NOMO-1 (cell line): ENCODE measurements at regions not wholly inside any gene's neighbourhood (a gene's known extent, or its start where the extent isn't known, plus 50 kb on each side); places are given as distances from the start of the nearest gene placed in this dataset.

Experiments used
- DNase-seq, 2 experiments: peaks; one replicate each; lab custom pipeline; 2025; ENCODE audit not compliant: unreplicated experiment in 2 of 2; lab: John Stamatoyannopoulos, UW

DNA sequence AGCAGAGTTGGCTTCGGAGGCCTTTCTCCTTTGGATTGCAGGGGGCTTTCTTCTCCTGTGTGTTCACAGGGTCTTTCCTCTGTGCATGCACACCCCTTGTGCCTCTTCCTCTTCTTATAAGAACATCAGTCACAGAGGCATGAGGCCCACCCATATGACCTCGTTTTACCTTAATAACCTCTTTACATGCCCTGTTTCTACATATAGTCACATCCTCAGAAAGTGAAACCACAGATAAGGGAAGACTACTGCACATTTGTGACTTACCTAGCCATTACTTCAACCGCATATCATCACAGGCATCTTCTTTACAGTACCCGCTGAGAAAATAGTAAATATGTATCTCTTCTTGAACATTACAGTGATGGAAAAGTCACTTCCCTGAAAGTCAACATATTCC lies 204.9 kb upstream of the TARS1 start:
- peak in 1 of 2 experiments; percentile 24 for DNase-seq

DNA sequence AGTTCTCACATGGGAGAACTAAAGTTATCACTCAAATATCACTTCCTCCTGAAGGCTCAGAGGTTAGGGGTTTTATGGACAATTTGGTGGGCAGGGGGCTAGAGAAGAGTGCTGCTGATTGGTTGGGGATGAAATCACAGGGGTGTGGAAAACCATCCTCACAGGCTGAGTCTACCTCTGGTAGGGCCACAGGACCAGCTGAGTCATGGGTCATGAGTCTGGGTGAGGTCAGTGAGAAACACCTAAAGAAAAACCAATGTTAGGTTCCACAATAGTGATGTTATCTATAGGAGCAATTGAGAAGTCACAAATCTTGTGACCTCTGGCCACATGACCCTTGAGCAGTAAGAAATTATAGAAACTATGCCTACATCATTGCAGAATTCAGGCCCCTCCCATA lies 203.3 kb upstream of the TARS1 start:
- DNase-seq: no peak

DNA sequence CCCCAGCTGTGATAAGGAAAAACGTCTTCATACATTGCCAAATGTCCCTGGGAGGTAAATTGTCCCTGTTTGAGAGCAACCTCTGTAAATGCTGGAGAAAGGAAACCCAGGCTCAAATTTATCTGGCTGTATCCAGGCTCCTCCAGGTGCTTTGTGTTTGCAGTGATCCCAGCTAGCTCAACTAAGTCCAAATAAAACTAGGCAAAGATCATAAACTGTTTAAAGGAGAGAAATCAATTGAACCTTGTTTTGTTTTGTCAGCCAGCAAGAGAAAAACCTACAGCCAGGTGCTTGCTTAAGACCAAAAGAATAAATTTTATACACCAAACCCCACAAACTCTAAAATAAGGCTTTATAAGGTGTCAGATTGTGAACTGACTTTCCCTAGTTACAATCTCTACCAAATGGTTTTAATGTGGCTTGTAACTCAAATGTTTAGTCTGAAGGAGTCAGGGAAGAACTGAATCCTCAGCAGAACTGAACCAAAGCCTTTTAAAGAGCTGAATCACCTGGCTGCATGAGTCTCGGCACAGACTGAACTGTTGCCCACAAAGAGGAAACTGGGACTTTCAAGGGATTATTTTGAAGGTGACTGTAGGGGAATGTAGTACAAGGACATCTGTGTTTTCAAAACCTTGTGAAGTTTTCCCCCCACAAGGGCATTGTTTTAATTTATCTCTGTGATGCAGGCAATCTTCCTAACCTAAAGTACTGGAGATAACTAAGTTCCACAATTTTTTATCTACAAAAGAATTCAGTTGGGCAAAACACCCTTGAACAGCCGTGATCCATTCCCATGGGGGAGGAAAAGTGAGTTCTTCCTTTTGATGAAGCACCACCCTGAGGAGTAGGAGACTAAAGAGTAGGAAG lies 201.7 kb upstream of the TARS1 start:
- DNase-seq: no peak

DNA sequence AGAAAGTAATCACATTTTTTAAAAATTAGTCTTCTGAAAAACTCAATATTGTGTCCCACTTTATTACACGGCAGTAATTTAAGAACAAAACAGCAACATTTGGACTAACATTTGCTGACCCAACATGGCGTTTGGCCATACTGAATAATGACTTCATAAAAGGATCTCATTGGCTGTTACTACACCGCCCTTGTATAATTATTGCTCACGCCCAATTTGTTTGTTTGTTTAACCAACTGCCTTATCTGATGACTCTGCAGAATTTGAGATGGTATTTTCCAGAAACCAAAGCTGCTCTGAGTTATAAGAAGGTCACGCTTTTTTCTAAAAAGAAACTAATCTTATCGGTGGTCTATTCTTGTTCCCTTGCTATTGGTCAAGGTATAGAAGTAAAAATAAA lies 200.2 kb upstream of the TARS1 start:
- DNase-seq: no peak

DNA sequence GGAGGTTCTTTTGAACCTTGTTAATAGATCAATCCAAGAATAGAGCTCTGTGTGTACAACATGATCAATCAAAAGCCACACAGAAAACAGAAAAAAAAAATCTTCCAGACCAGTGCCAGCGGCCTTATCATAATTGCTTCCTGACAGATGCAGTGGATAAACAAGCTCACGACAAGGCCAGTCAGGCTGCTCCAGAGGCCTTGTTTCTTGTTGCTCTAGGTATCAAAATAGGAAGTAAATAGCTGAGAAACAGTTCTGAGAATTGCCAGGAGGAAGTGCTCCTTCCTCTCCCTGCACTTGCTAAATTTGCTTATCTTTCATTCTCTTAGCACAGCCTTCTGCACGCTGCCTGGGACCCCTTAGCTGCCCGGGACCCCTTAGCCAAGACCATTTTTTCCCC lies 199.0 kb upstream of the TARS1 start:
- peak; percentile 69 to 97 for DNase-seq

DNA sequence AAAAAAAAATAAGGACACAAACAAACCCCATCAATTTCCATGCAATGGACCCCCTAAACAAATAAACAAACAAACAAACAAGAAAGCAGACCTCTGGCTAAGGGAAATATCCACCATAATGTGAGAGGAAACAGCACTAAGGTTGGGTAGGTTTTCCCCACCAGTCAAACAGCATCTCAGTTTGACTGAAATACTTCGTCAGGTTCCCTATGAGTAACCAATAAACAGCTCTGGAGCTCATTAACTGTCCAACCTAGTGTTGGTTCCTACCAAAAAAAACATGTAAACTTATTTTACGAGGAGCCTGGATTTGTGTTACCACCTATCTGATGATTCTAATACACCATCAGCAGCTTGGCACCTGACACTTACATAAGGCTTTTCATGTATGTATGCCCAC lies 198.5 kb upstream of the TARS1 start:
- DNase-seq: no peak

DNA sequence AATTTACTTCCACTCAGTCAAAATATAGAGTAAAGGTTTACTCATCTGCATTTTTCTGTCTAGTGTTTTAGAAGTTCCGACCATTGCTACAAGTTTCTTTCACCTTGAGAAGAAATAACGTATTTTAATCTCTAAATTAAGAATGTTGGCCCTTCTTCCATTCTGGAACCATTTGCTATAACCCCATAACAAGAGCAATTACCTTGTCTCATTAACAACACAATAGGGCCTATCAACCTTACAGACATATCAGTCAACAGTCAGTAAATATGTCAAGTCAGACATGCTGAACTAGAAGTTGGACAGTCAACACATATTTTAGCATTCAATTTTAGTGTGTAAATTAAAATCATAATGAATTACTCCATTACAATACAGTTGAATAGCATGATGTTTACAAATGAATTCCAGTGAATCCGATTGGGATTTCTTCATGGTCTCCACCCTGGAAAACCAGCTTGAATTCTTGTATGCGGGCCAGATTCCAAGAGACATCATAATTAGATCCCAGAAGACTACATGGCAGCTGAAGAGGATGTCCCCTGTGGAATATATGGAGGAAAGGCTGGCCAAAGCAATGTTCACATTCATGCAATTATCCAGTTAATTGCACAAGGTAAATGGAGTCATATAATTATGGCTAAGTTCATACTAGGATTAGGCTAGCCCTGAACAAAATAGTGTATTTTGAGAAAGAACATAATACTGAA lies 196.2 kb upstream of the TARS1 start:
- no peak for DNase-seq

DNA sequence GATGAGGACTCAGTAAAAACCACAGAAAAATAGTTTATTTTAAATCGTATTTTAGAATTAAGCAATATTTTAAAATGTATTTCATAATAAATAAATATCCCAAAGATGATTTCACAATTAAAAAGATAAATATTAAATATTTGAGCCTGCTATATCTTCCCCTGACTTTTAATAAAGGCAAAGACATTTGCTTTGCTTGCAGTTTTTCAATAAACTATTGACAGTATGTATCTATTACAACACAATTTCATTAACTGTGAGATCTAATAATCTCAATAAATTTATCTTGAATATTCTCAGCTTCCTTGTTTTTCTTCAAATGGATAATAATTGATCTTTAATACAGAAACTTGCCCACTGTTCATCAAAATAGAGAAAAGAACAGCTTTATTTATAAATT lies 186.2 kb upstream of the TARS1 start:
- DNase-seq: no peak

DNA sequence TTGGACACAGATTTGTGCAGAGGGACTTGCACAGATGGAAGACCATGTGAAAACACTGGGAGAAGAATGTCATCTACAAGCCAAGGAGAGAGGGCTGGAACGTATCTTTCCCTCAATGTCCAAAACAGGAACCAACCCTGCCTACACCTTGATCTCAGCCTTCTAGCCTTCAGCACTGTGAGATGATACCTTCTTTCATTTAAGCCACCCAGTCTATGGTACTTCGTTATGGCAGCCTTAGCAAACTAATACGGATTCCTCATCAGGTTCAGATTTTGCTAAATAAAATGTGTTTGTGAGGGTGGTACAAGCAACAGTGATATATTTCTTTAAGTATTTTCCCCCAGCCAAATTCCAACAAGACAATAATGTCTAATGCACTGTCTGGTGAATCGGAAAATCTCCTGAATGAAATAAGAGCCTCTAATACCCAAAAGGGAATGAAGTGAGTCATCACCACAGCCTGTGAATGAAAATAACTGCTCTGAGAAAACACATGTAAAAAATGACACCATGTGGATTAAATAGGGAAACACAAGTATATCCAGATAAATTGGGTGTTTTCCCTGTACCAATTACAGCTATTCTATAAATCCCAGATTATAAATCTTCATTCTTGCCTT lies 182.8 kb upstream of the TARS1 start:
- no peak for DNase-seq

DNA sequence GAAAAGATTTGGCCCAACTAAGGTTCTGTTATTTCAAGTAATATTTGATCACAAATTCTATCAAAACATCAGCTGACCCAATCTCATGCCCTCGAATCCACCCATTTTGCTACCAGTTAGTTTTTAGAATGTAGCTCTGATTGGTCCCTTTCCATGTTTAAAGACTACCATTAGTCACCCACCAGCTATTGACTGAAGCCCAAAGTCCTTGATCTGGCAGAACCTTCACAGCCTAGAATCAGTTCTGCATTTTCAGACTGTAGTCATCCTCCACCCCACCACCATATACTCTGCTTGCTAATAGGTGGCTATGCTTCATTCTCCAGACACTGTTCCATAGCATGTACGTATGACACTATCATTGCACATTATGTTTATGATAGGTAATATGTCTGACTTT lies 182.2 kb upstream of the TARS1 start:
- no peak for DNase-seq

DNA sequence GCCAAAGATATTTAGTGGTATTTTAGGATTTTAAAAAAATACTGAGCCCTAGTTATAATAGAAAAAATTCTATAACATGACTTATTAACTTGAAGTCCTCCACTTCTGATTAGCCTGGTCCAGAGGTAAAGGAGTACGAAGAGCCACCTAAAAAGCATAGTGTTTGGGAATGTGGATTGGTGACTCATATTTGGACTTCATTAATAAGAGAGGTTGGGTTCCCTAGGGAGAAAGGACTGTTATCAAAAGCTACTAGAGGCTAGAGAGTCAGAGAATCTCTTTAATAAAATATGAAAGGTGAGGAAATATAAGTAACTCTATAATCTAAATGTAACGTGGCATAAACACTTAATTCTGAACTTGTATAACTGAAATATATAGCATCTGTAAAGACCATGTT lies 180.7 kb upstream of the TARS1 start:
- DNase-seq: no peak

DNA sequence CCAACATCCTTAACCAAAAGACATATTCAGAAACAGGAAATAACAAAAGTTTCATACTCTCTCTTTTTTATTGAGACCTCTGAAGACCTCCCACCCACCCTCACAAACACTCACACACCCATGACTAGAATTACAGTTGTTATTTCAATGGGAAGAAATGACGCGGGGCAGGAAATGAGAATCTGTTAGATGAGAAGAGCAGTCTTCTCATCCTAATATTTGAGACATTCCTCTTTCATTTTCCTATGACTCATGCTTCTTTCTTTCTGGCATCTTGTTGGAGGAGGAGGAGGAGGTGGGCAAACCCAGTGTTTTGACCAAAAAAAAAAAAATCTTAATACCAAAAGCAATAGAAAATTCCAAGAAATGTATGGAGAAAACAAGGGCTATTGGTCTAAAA lies 179.5 kb upstream of the TARS1 start:
- DNase-seq: no peak

DNA sequence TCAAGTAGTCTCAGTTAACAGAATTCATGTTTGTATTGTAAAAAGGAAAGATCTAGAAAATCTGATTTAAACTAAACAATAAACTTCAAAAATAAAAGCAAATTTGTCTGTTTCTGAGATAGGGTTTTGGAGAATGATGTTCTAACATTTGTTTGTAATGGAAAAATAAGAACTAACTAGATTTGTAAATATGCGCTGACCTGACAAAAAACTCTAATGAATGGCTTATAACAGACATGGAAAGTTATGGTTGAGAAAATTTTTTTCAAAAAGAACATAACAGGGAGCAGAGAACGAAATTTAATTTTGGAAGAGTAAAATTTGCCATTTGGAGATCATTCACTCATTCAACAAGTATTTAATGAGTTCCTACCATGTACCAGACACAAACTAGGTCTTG lies 179.0 kb upstream of the TARS1 start:
- DNase-seq: no peak

DNA sequence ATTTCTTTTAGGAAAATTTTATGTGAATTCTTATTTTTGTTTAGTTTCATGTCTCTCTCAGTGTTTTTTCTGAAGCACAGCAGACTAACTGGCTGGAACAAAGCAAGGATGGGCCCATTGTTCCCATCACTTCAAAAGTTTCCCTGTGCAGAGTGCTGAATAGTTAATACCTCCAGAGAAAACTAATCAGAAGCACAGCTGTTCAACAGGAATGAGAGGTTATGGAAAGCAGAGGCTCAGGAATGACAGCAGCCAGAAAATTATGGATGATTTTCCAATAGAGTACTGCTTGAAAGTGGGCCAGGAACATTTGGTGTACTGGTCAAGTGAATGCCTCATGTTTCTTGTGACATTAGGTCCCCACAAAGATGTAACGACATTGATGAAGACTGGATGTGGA lies 173.0 kb upstream of the TARS1 start:
- DNase-seq: no peak

DNA sequence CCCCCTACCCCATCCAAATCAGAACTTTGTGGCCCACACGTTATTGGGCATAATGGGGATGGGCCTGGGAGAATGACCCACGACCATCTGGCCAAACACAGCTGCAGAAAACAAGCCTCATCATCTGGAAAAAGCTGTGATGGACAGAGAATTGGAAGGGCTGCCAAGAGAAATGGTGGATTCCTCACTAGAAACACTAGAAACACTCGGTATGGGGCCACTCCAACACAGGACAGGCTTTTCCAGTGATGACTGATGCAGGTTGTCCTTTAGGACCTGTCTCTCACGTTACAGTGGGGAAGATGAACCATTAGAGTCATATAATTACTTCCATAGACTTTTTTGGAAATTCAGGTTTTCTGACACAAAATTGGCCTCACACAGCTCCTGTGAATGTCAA lies 172.4 kb upstream of the TARS1 start:
- DNase-seq: no peak

DNA sequence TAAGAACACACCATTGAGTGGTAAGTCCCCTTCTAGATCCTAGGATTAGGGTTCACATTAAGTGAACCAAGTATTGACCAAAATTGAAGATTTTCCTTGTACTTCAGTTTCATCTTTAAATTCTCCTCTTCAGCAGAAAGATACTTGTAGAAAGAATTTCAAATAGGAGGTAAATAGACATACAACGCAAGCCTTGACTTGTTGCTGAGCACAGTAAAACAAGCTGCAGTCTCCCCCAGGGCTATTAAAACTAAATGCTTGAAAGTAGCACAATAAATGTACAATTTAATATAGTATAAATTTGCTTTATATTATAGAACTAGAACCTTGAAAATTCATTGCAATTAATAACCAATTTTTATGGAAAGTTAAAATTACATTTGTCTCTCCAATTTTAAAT lies 170.1 kb upstream of the TARS1 start:
- no peak for DNase-seq

DNA sequence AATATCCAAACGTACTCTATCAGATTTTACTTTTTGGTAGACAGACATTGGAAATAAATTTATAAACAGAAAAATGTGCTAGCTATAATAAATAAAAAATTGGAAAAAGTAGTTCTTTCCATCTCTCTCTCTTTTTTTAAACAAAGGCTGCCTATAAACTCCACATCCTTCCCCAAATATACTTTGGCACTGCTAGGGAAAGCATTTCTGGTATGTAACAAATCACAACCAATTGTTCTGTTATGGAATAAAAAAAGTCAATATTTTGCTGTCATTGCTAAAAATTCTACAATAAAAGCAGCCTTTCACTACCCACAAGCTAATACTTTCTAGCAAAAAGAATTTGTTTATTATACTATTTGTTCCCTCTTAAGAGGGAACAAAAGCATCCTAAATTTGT lies 169.2 kb upstream of the TARS1 start:
- DNase-seq: no peak

DNA sequence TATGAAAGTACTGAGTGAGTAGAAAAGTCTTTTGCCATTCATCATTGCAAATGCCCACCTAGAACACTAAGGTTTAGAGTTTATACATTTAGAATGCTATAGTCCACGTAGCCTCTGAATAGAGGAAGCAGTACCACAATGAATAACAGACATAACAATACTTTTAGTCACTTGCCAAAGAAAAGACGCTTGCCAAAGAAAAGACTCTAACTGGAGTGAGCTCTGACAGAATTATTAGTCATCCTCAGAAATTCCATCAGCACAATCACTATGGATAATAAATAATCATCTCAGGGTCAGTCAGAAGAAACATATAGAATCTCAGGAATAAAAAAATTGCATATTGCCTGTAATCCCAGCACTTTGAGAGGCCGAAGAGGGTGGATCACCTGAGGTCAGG lies 168.5 kb upstream of the TARS1 start:
- DNase-seq: no peak

DNA sequence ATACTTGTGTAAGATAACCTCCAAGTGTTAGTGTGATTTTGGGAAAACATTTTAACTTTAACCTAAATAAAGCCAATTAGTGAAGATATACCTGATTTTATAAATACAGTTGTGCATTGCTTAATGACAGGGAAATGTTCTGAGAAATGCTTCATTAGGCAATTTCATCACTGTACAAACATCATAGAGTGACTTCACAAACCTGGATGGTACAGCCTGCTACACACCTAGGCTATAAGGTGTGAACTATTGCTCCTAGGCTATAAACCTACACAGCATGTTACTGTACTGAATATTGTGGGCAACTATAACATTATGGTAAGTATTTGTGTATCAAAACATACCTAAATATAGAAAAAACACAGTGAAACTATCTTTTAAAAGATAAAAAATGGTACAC lies 166.8 kb upstream of the TARS1 start:
- DNase-seq: no peak

DNA sequence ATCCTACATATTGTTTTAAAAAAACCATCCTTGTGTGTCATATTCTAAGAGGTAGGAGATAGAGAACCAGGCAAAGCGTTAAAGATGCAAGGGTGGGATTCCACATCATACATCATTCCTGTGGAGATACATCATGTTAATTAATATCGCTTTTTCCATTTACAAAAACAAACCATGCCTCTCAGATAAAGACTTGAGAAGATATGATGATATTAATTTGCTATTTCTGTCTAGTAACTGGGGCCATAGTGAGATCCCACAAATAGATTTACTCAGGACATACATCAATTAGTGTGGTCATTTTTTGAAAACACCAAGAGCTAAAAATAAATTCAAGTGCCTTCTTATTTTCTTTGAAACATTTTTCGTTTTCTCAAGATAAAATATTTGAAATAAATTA lies 165.4 kb upstream of the TARS1 start:
- no peak for DNase-seq

DNA sequence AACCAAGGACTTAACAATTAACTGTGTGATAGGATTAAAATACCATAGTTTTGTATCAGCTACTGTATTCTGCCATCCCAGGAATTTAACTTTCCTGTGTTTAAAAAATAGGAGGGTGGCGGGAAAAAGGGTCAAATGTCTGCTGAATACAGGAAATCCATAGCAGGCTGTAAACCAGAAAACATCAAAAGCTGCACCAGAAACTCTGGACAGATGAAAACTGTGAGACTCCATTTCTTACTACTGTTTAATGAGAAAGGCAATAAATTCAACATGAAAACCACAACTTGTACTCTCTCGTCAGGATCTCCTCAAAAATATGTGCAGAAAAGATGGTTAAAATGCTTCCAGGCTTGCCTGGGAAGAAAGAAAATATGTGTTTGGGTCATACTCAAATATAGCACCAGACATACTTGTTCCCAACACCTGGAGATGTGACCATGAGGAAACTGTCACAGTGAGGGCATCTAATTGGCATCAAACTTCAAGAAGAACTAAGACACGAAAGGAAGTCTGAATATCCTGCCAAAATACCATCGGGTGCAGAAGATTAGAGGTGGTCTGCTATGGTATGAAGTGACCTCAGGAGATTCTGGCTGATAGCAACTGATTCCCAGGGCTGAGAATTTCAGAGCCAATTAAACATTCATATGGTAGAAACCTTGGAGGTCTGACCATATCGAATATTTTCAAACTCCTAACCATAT lies 164.7 kb upstream of the TARS1 start:
- no peak for DNase-seq

DNA sequence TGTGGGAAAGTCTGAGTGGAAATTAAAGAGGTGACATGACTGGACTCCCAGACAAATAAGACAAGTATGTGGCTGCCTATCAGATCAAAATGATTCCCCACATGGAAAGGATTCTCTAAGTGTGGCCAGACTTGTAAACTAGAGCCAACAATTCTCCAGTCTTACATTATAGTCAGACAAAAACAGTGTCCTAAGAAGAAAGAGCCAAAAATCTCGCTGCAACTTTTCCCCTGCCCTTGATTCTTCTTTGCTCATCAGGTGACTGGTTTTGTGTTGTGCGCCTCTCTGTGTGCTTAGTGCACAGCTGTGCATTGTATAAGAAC lies 164.2 kb upstream of the TARS1 start:
- DNase-seq: no peak
